ENCODE measurements at regions not wholly inside any gene's neighbourhood (a gene's known extent, or its start where the extent isn't known, plus 50 kb on each side); places are given as distances from the start of the nearest gene placed in this dataset.

GRCh38 chr10:25661632-25662031 is 272.4 kb upstream of the MYO3A start:
- DNase-seq, result no peak

GRCh38 chr10:25666276-25666675 is 267.8 kb upstream of the MYO3A start:
- DNase-seq, result no peak

GRCh38 chr10:25675204-25675603 is 258.8 kb upstream of the MYO3A start:
- DNase-seq, result no peak

GRCh38 chr10:25675615-25676014 is 258.4 kb upstream of the MYO3A start:
- no peak for DNase-seq

- DNase-seq, result no peak
Measured at GRCh38 chr10:25678220-25678619, 255.8 kb upstream of the MYO3A start.

- no peak for DNase-seq
Measured at GRCh38 chr10:25678666-25679065, 255.4 kb upstream of the MYO3A start.

- DNase-seq, result no peak
Measured at GRCh38 chr10:25682203-25682851, 251.7 kb upstream of the MYO3A start.

GRCh38 chr10:25683344-25683743 is 250.7 kb upstream of the MYO3A start:
- no peak for DNase-seq

- no peak for DNase-seq
Measured at GRCh38 chr10:25687521-25687920, 246.5 kb upstream of the MYO3A start.

GRCh38 chr10:25689346-25690100 is 244.5 kb upstream of the MYO3A start:
- DNase-seq, result no peak

GRCh38 chr10:25692761-25693160 is 241.3 kb upstream of the MYO3A start:
- DNase-seq, result no peak

GRCh38 chr10:25694206-25694933 is 239.7 kb upstream of the MYO3A start:
- no peak for DNase-seq

- no peak for DNase-seq
Measured at GRCh38 chr10:25694971-25695370, 239.1 kb upstream of the MYO3A start.

- no peak for DNase-seq
Measured at GRCh38 chr10:25695586-25695985, 238.4 kb upstream of the MYO3A start.

GRCh38 chr10:25696013-25696708 is 237.9 kb upstream of the MYO3A start:
- DNase-seq, result no peak

- DNase-seq, result no peak
Measured at GRCh38 chr10:25697412-25697811, 236.6 kb upstream of the MYO3A start.

- no peak for DNase-seq
Measured at GRCh38 chr10:25698638-25699037, 235.4 kb upstream of the MYO3A start.

- DNase-seq, result no peak
Measured at GRCh38 chr10:25699631-25700030, 234.4 kb upstream of the MYO3A start.

- no peak for DNase-seq
Measured at GRCh38 chr10:25701652-25702051, 232.4 kb upstream of the MYO3A start.

- DNase-seq, result no peak
Measured at GRCh38 chr10:25704622-25705021, 229.4 kb upstream of the MYO3A start.

GRCh38 chr10:25707572-25707971 is 226.5 kb upstream of the MYO3A start:
- DNase-seq, result no peak

GRCh38 chr10:25707976-25708671 is 225.9 kb upstream of the MYO3A start:
- DNase-seq, result no peak

- no peak for DNase-seq
Measured at GRCh38 chr10:25713894-25714240, 220.2 kb upstream of the MYO3A start.

All from fibroblast of skin of right quadriceps (primary cell).